OCI-LY1 (cell line): ENCODE measurements at regions not wholly inside any gene's neighbourhood (a gene's known extent, or its start where the extent isn't known, plus 50 kb on each side); places are given as distances from the start of the nearest gene placed in this dataset.

ENCODE experiments used
- H2AFZ ChIP-seq: fragments of 200-600 bp; sonication (generic), shearing (Covaris generic); 2 replicates; pipeline ENCODE4 v1.6.0; 2014; ENCODE audit warnings: antibody characterized with exemption, mild to moderate bottlenecking, low read length
- H3F3A ChIP-seq: fragments of 200-600 bp; sonication (generic), shearing (Covaris generic); 2 replicates; pipeline ENCODE4 v1.6.0; 2014; ENCODE audit warnings: mild to moderate bottlenecking, antibody characterized with exemption, low read length, moderate library complexity; ENCODE audit not compliant: insufficient read depth
- H3K27ac ChIP-seq: fragments of 200-600 bp; sonication (generic); 2 replicates; pipeline ENCODE4 v1.5.1; 2014; ENCODE audit warnings: low read length, mixed run types, mild to moderate bottlenecking, low read depth; ENCODE audit not compliant: poor library complexity, severe bottlenecking
- H3K27me3 ChIP-seq: fragments of 200-600 bp; sonication (generic); 2 replicates; pipeline ENCODE4 v1.6.0; 2014; ENCODE audit warnings: antibody characterized with exemption, mild to moderate bottlenecking, low read length, moderate library complexity; ENCODE audit not compliant: insufficient read depth
- H3K36me3 ChIP-seq: fragments of 200-600 bp; sonication (generic); 2 replicates; pipeline ENCODE4 v1.6.1; 2014; ENCODE audit warnings: mild to moderate bottlenecking, antibody characterized with exemption, low read length, moderate library complexity, mixed read lengths; ENCODE audit not compliant: insufficient read depth
- H3K4me1 ChIP-seq: fragments of 200-600 bp; sonication (generic); 2 replicates; pipeline ENCODE4 v1.5.1; 2014; ENCODE audit warnings: mild to moderate bottlenecking, low read length, moderate library complexity; ENCODE audit not compliant: insufficient read depth, severe bottlenecking
- H3K4me2 ChIP-seq: fragments of 200-600 bp; sonication (generic), shearing (Covaris generic); 2 replicates; pipeline ENCODE4 v1.6.1; 2014; ENCODE audit warnings: low read length
- H3K4me3 ChIP-seq: fragments of 200-600 bp; sonication (generic); 2 replicates; pipeline ENCODE4 v1.5.1; 2014; ENCODE audit warnings: low read length, low read depth, mild to moderate bottlenecking, mixed read lengths; ENCODE audit not compliant: poor library complexity, severe bottlenecking
- H3K79me2 ChIP-seq: fragments of 200-600 bp; shearing (Covaris generic); 2 replicates; pipeline ENCODE4 v1.6.1; 2016; ENCODE audit warnings: mixed run types, low read length, mixed read lengths; ENCODE audit not compliant: insufficient read depth
- H3K9ac ChIP-seq: fragments of 200-600 bp; sonication (generic), shearing (Covaris generic); 2 replicates; pipeline ENCODE4 v1.6.1; 2014; ENCODE audit warnings: mild to moderate bottlenecking, low read length, mixed read lengths
- H3K9me2 ChIP-seq: fragments of 200-600 bp; sonication (generic), shearing (Covaris generic); 2 replicates; pipeline ENCODE4 v1.6.1; 2014; ENCODE audit warnings: low read depth, mild to moderate bottlenecking, low read length, mixed read lengths
- H3K9me3 ChIP-seq: fragments of 200-600 bp; shearing (Covaris generic); 2 replicates; pipeline ENCODE4 v1.6.1; 2014; ENCODE audit warnings: low read length, mixed read lengths
- H4K20me1 ChIP-seq: fragments of 200-600 bp; sonication (generic), shearing (Covaris generic); 2 replicates; pipeline ENCODE4 v1.6.0; 2016; ENCODE audit warnings: mild to moderate bottlenecking, low read length; ENCODE audit not compliant: insufficient read depth
- CTCF ChIP-seq: fragments of 200-600 bp; sonication (generic), shearing (Covaris generic); IDR thresholded peaks from 2 replicates; pipeline ENCODE4 v1.5.1; 2017; ENCODE audit warnings: mild to moderate bottlenecking, antibody characterized with exemption, low read length, moderate library complexity, mixed read lengths
- EZH2 ChIP-seq: fragments of 200-600 bp; sonication (generic), shearing (Covaris generic); IDR thresholded peaks from 2 replicates; pipeline ENCODE4 v1.8.0; 2017; ENCODE audit warnings: borderline replicate concordance, mixed run types, mild to moderate bottlenecking, antibody characterized with exemption, low read length, moderate library complexity, mixed read lengths

DNA sequence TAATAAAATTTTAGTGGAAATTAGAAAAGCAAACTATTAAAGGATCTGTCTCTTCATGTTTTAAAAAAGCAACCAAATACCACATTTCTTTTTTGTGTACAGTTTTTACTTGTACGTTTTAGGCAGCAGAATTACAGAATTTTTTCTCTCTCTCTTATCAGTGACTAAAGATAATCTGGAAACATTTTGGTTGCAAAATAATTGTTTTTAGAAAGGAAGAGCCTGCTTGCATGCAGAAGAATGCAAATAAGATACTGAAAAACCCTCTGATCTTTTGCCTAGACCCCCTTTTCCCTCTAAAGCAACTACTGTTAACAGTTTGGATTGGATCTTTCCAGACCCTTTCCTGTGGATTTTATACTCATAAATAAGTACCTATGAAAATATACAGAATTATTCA is 75.9 kb upstream of the SGCD start:
- no peak overlapping the region for H2AFZ ChIP-seq
- TF ChIP-seq CTCF: no peak
- TF ChIP-seq EZH2: no peak
- H3F3A ChIP-seq: no peaks in the 10 kb centered on the region
- H3K27ac ChIP-seq: no peak overlapping the region
- H3K27me3 ChIP-seq: no peaks in the 10 kb centered on the region
- no peaks in the 10 kb centered on the region for H3K9me3 ChIP-seq
- no peak overlapping the region for H3K9ac ChIP-seq
- no peaks in the 10 kb centered on the region for H3K9me2 ChIP-seq
- no peak overlapping the region for H3K4me2 ChIP-seq
- no peaks in the 10 kb centered on the region for H3K79me2 ChIP-seq
- H4K20me1 ChIP-seq: no peaks in the 10 kb centered on the region
- no peak overlapping the region for H3K4me3 ChIP-seq
- H3K4me1 ChIP-seq: no peaks in the 10 kb centered on the region
- H3K36me3 ChIP-seq: no peaks in the 10 kb centered on the region

GRCh38 chr5:156253130-156253529 is 73.8 kb upstream of the SGCD start:
- H3K27ac ChIP-seq: no peak overlapping the region

DNA sequence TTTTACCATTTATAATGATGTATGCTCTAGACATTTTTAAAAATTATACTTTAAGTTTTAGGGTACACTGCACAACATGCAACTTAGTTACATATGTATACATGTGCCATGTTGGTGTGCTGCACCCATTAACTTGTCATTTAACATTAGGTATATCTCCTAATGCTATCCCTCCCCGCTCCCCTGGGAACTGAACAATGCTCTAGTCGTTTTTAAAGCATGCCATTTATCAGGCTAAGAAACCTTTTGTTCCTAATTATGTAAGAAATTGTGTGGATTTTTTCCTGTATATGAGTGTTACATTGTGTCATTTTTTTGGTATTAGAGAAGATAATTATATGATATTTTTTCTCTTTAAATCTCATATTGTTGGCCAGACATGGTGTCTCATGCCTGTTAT is 72.8 kb upstream of the SGCD start:
- no peaks in the 10 kb centered on the region for H3K36me3 ChIP-seq
- no peaks in the 10 kb centered on the region for H3K9me3 ChIP-seq
- no peaks in the 10 kb centered on the region for H4K20me1 ChIP-seq
- no peak overlapping the region for H3K9ac ChIP-seq
- no peaks in the 10 kb centered on the region for H3F3A ChIP-seq
- no peaks in the 10 kb centered on the region for H3K79me2 ChIP-seq
- H3K4me1 ChIP-seq: no peaks in the 10 kb centered on the region
- H3K4me2 ChIP-seq: no peak overlapping the region
- no peak for TF ChIP-seq CTCF
- TF ChIP-seq EZH2: no peak
- H3K27ac ChIP-seq: no peak overlapping the region
- H2AFZ ChIP-seq: no peak overlapping the region
- no peak overlapping the region for H3K4me3 ChIP-seq
- H3K27me3 ChIP-seq: no peaks in the 10 kb centered on the region
- H3K9me2 ChIP-seq: no peaks in the 10 kb centered on the region

More at GRCh38 chr5:156253130-156253529, 73.8 kb upstream of the SGCD start:
- Histone ChIP-seq H3K4me3 (no peak overlapping the region), H3K4me2 (no peak overlapping the region), H3K27me3 (no peaks in the 10 kb centered on the region), H3K4me1 (no peaks in the 10 kb centered on the region), H3K9ac (no peak overlapping the region), H2AFZ (no peak overlapping the region), H3K36me3 (no peaks in the 10 kb centered on the region), H3K79me2 (no peaks in the 10 kb centered on the region), H3K9me2 (no peaks in the 10 kb centered on the region), H3F3A (no peaks in the 10 kb centered on the region), H3K9me3 (no peaks in the 10 kb centered on the region), H4K20me1 (no peaks in the 10 kb centered on the region)
- no peak for TF ChIP-seq EZH2
- TF ChIP-seq CTCF: no peak
